SU-DHL-6 (cell line): ENCODE measurements at regions not wholly inside any gene's neighbourhood (a gene's known extent, or its start where the extent isn't known, plus 50 kb on each side); places are given as distances from the start of the nearest gene placed in this dataset.
"Not testable (repeated sequence)": the region's sequence is repeated elsewhere in the genome, so short reads cannot be mapped to it uniquely, and the experiment has no call there.

Source experiments
- H2AFZ ChIP-seq: fragments of 200-600 bp; sonication (generic); 2 replicates; pipeline ENCODE4 v1.6.1; 2014; ENCODE audit warnings: low read depth, mild to moderate bottlenecking, moderate library complexity, mixed read lengths, antibody characterized with exemption, low read length; ENCODE audit not compliant: severe bottlenecking
- H3F3A ChIP-seq: fragments of 200-600 bp; shearing (Covaris generic); 2 replicates; pipeline ENCODE4 v1.6.0; 2016; ENCODE audit warnings: antibody characterized with exemption, mild to moderate bottlenecking; ENCODE audit not compliant: insufficient read depth
- H3K27ac ChIP-seq: fragments of 200-600 bp; sonication (generic); 2 replicates; pipeline ENCODE4 v1.5.1; 2016; ENCODE audit warnings: low read depth, mild to moderate bottlenecking, low read length, moderate library complexity, mixed read lengths
- H3K27me3 ChIP-seq: fragments of 200-600 bp; sonication (generic), shearing (Covaris generic); 2 replicates; pipeline ENCODE4 v1.6.0; 2014; ENCODE audit warnings: mild to moderate bottlenecking, low read length
- H3K36me3 ChIP-seq: fragments of 200-600 bp; sonication (generic); 2 replicates; pipeline ENCODE4 v1.6.1; 2014; ENCODE audit warnings: mild to moderate bottlenecking, low read length, mixed read lengths
- H3K4me2 ChIP-seq: fragments of 300-600, 200-600 bp; shearing (Covaris generic), sonication (generic); 2 replicates; pipeline ENCODE4 v1.6.0; 2014; ENCODE audit warnings: low read length, low read depth, mild to moderate bottlenecking; ENCODE audit not compliant: poor library complexity, severe bottlenecking
- H3K4me3 ChIP-seq: fragments of 200-600 bp; sonication (generic); 2 replicates; pipeline ENCODE4 v1.5.1; 2014; ENCODE audit warnings: antibody characterized with exemption, low read length, mild to moderate bottlenecking, mixed read lengths; ENCODE audit not compliant: insufficient read depth, poor library complexity, severe bottlenecking
- H3K79me2 ChIP-seq: fragments of 200-600 bp; sonication (generic); 2 replicates; pipeline ENCODE4 v1.6.1; 2014; ENCODE audit warnings: mild to moderate bottlenecking, low read length, moderate library complexity; ENCODE audit not compliant: insufficient read depth
- H3K9ac ChIP-seq: fragments of 200-600 bp; sonication (generic); 2 replicates; pipeline ENCODE4 v1.7.0; 2014; ENCODE audit warnings: mild to moderate bottlenecking, low read length
- H3K9me2 ChIP-seq: fragments of 200-600 bp; sonication (generic); replicated peaks from 2 replicates; pipeline ENCODE4 v1.6.1; 2014; ENCODE audit warnings: low read length; ENCODE audit not compliant: insufficient read depth
- H3K9me3 ChIP-seq: fragments of 200-600 bp; sonication (generic); 2 replicates; pipeline ENCODE4 v1.6.1; 2014; ENCODE audit warnings: low read length, mixed read lengths; ENCODE audit not compliant: insufficient read depth
- H4K20me1 ChIP-seq: fragments of 200-600 bp; sonication (generic); 2 replicates; pipeline ENCODE4 v1.6.1; 2014; ENCODE audit warnings: low read depth, mild to moderate bottlenecking, antibody characterized with exemption, low read length, moderate library complexity, mixed read lengths
- CTCF ChIP-seq: fragments of 200-600 bp; sonication (generic); IDR thresholded peaks from one replicate; pipeline ENCODE4 v1.5.1; 2017; ENCODE audit warnings: antibody characterized with exemption, mild to moderate bottlenecking, low read length, moderate library complexity; ENCODE audit not compliant: insufficient read depth, poor library complexity, severe bottlenecking
- EZH2phosphoT487 ChIP-seq: fragments of 200-600 bp; sonication (generic), shearing (Covaris generic); conservative IDR thresholded peaks from 2 replicates; pipeline ENCODE4 v1.6.1; 2018; ENCODE audit warnings: mild to moderate bottlenecking, antibody characterized with exemption, low read length, moderate library complexity, mixed read lengths

GRCh38 chr16:87206646-87207451 is 110.3 kb downstream of the C16orf95 start:
- Histone ChIP-seq H3K36me3 (no peaks in the 10 kb centered on the region), H3K27me3 (no peaks in the 10 kb centered on the region), H3K4me2 (no peak overlapping the region), H2AFZ (no peak overlapping the region), H3K9ac (no peak overlapping the region), H3K79me2 (no peaks in the 10 kb centered on the region), H3F3A (no peaks in the 10 kb centered on the region), H4K20me1 (no peaks in the 10 kb centered on the region), H3K9me2 (no peaks in the 10 kb centered on the region), H3K9me3 (no peaks in the 10 kb centered on the region), H3K4me3 (no peak overlapping the region), H3K27ac (no peak overlapping the region)
- TF ChIP-seq CTCF (no peak), EZH2phosphoT487 (no peak)

- Histone ChIP-seq H3F3A (no peaks in the 10 kb centered on the region), H2AFZ (no peak overlapping the region), H3K79me2 (no peaks in the 10 kb centered on the region), H3K36me3 (no peaks in the 10 kb centered on the region), H3K9ac (no peak overlapping the region), H3K27ac (no peak overlapping the region), H3K4me2 (no peak overlapping the region), H3K9me3 (no peaks in the 10 kb centered on the region), H4K20me1 (no peaks in the 10 kb centered on the region), H3K4me3 (no peak overlapping the region), H3K9me2 (no peaks in the 10 kb centered on the region), H3K27me3 (no peaks in the 10 kb centered on the region)
- no peak for TF ChIP-seq CTCF
- TF ChIP-seq EZH2phosphoT487: no peak
These were observed 109.7 kb downstream of the C16orf95 start for GRCh38 chr16:87207509-87207908.

- TF ChIP-seq EZH2phosphoT487 (no peak), CTCF (no peak)
- Histone ChIP-seq H3K27ac (no peak overlapping the region), H4K20me1 (no peaks in the 10 kb centered on the region), H3K27me3 (no peaks in the 10 kb centered on the region), H2AFZ (no peak overlapping the region), H3K9ac (no peak overlapping the region), H3K9me2 (no peaks in the 10 kb centered on the region), H3K79me2 (no peaks in the 10 kb centered on the region), H3K36me3 (no peaks in the 10 kb centered on the region), H3F3A (no peaks in the 10 kb centered on the region), H3K9me3 (no peaks in the 10 kb centered on the region), H3K4me3 (no peak overlapping the region), H3K4me2 (no peak overlapping the region)
These were observed 109.2 kb downstream of the C16orf95 start for GRCh38 chr16:87207965-87208364.

- H2AFZ ChIP-seq, H3K4me2 ChIP-seq, H3K4me3 ChIP-seq, H3F3A ChIP-seq, H3K9me2 ChIP-seq, H4K20me1 ChIP-seq, H3K27me3 ChIP-seq, H3K27ac ChIP-seq, H3K36me3 ChIP-seq, H3K9ac ChIP-seq, H3K79me2 ChIP-seq, H3K9me3 ChIP-seq: not testable (repeated sequence)
These were observed 108.2 kb downstream of the C16orf95 start for GRCh38 chr16:87208968-87209367.
